GM13977 (cell line): ENCODE measurements at regions not wholly inside any gene's neighbourhood (a gene's known extent, or its start where the extent isn't known, plus 50 kb on each side); places are given as distances from the start of the nearest gene placed in this dataset.

Experiments used
- DNase-seq: peaks from one replicate; pipeline ENCODE4 v3.0.0; 2012; ENCODE audit warnings: low spot score
- CTCF ChIP-seq: IDR thresholded peaks from 2 replicates; pipeline ENCODE4 v1.5.1; 2012; ENCODE audit warnings: mild to moderate bottlenecking, control low read depth; ENCODE audit not compliant: insufficient read depth; ENCODE audit errors: extremely low read depth, missing control alignments
- in situ Hi-C: fragments of 300-500 bp; cut with MboI; formaldehyde crosslinking; loops from one replicate; pipeline ENCODE4 v1.12.0; 2022; ENCODE audit warnings: low sequenced_read_pairs, low pct_unique_long_range_greater_than_20kb, mixed read lengths, inconsistent platforms; ENCODE audit not compliant: unreplicated experiment

- in situ Hi-C loops = no loop called here
- no peak for TF ChIP-seq CTCF
- no peak for DNase-seq
Observed at GRCh38 chr18:26778054-26778393, 87.5 kb downstream of the AQP4 start.

GRCh38 chr18:26777351-26778053, 88.0 kb downstream of the AQP4 start:
- in situ Hi-C loops = no loop called here
- DNase-seq = no peak
- TF ChIP-seq CTCF = no peak

GRCh38 chr18:26772691-26773090, 92.8 kb downstream of the AQP4 start:
- TF ChIP-seq CTCF = no peak
- in situ Hi-C loops = no loop called here
- DNase-seq = no peak

GRCh38 chr18:26771524-26771923, 94.0 kb downstream of the AQP4 start:
- TF ChIP-seq CTCF = peak; percentile 26
- in situ Hi-C loops = no loop called here
- DNase-seq = peak; percentile 14

GRCh38 chr18:26768385-26768784, 97.1 kb downstream of the AQP4 start:
- in situ Hi-C loops = no loop called here
- no peak for DNase-seq
- no peak for TF ChIP-seq CTCF

- TF ChIP-seq CTCF = no peak
- DNase-seq = no peak
- in situ Hi-C loops = no loop called here
Observed at GRCh38 chr18:26765498-26765897, 100.0 kb downstream of the AQP4 start.
